ENCODE measurements at regions not wholly inside any gene's neighbourhood (a gene's known extent, or its start where the extent isn't known, plus 50 kb on each side); places are given as distances from the start of the nearest gene placed in this dataset.

GRCh38 chr6:164911151-164911550 lies 398.3 kb downstream of the C6orf118 start:
- TF ChIP-seq, protein P1, sequence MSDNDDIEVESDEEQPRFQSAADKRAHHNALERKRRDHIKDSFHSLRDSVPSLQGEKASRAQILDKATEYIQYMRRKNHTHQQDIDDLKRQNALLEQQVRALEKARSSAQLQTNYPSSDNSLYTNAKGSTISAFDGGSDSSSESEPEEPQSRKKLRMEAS (IDR thresholded peaks at IDR 0.05) = no peak
- no peak for TF ChIP-seq CREB1 (IDR thresholded peaks at IDR 0.05; ENCODE audit: low read depth)
- no peak for TF ChIP-seq FOXM1 (IDR thresholded peaks at IDR 0.05; ENCODE audit: borderline replicate concordance, low read depth)
- no peak for TF ChIP-seq EP300 (IDR thresholded peaks at IDR 0.05; ENCODE audit: borderline replicate concordance)
- TF ChIP-seq YY1 (IDR thresholded peaks at IDR 0.05; ENCODE audit: low read depth) = no peak
- TF ChIP-seq, protein P2, sequence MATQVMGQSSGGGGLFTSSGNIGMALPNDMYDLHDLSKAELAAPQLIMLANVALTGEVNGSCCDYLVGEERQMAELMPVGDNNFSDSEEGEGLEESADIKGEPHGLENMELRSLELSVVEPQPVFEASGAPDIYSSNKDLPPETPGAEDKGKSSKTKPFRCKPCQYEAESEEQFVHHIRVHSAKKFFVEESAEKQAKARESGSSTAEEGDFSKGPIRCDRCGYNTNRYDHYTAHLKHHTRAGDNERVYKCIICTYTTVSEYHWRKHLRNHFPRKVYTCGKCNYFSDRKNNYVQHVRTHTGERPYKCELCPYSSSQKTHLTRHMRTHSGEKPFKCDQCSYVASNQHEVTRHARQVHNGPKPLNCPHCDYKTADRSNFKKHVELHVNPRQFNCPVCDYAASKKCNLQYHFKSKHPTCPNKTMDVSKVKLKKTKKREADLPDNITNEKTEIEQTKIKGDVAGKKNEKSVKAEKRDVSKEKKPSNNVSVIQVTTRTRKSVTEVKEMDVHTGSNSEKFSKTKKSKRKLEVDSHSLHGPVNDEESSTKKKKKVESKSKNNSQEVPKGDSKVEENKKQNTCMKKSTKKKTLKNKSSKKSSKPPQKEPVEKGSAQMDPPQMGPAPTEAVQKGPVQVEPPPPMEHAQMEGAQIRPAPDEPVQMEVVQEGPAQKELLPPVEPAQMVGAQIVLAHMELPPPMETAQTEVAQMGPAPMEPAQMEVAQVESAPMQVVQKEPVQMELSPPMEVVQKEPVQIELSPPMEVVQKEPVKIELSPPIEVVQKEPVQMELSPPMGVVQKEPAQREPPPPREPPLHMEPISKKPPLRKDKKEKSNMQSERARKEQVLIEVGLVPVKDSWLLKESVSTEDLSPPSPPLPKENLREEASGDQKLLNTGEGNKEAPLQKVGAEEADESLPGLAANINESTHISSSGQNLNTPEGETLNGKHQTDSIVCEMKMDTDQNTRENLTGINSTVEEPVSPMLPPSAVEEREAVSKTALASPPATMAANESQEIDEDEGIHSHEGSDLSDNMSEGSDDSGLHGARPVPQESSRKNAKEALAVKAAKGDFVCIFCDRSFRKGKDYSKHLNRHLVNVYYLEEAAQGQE (IDR thresholded peaks at IDR 0.05; ENCODE audit: low read depth) = no peak
- no peak for TF ChIP-seq TEAD4 (IDR thresholded peaks at IDR 0.05)
- TF ChIP-seq ZBTB7A (IDR thresholded peaks at IDR 0.05; ENCODE audit: low read depth) = no peak
